NCI-H2227 treated with DMSO at 0.1 percent for 48 hours (cell line): ENCODE measurements at regions not wholly inside any gene's neighbourhood (a gene's known extent, or its start where the extent isn't known, plus 50 kb on each side); places are given as distances from the start of the nearest gene placed in this dataset.

Source experiments
- DNase-seq: peaks from one replicate; lab custom pipeline; 2025; lab: John Stamatoyannopoulos, UW

GRCh38 chr18:78150590-78150989, 829.0 kb upstream of the SALL3 start:
- no peak for DNase-seq

- DNase-seq = no peak
Observed at GRCh38 chr18:78151234-78151633, 828.4 kb upstream of the SALL3 start.

- no peak for DNase-seq
Observed at GRCh38 chr18:78151948-78152725, 827.5 kb upstream of the SALL3 start.

- no peak for DNase-seq
Observed at GRCh38 chr18:78153362-78153761, 826.3 kb upstream of the SALL3 start.

GRCh38 chr18:78154444-78154843, 825.2 kb upstream of the SALL3 start:
- no peak for DNase-seq

GRCh38 chr18:78154853-78155252, 824.8 kb upstream of the SALL3 start:
- DNase-seq = no peak

GRCh38 chr18:78156466-78156865, 823.2 kb upstream of the SALL3 start:
- DNase-seq = no peak

GRCh38 chr18:78158943-78159342, 820.7 kb upstream of the SALL3 start:
- DNase-seq = no peak

- DNase-seq = no peak
Observed at GRCh38 chr18:78159397-78159796, 820.2 kb upstream of the SALL3 start.

- no peak for DNase-seq
Observed at GRCh38 chr18:78160961-78161656, 818.5 kb upstream of the SALL3 start.

GRCh38 chr18:78165525-78165924, 814.1 kb upstream of the SALL3 start:
- DNase-seq = no peak

GRCh38 chr18:78168526-78168925, 811.1 kb upstream of the SALL3 start:
- no peak for DNase-seq

GRCh38 chr18:78169174-78169864, 810.3 kb upstream of the SALL3 start:
- DNase-seq = no peak

- DNase-seq = no peak
Observed at GRCh38 chr18:78171954-78172353, 807.7 kb upstream of the SALL3 start.

GRCh38 chr18:78174737-78175136, 804.9 kb upstream of the SALL3 start:
- DNase-seq = no peak

- no peak for DNase-seq
Observed at GRCh38 chr18:78178812-78179211, 800.8 kb upstream of the SALL3 start.

GRCh38 chr18:78180741-78181140, 798.9 kb upstream of the SALL3 start:
- no peak for DNase-seq

- DNase-seq = no peak
Observed at GRCh38 chr18:78183815-78184214, 795.8 kb upstream of the SALL3 start.

GRCh38 chr18:78191276-78191675, 788.3 kb upstream of the SALL3 start:
- no peak for DNase-seq

- DNase-seq = no peak
Observed at GRCh38 chr18:78192054-78192453, 787.6 kb upstream of the SALL3 start.

- DNase-seq = no peak
Observed at GRCh38 chr18:78196280-78196679, 783.3 kb upstream of the SALL3 start.

GRCh38 chr18:78199002-78199401, 780.6 kb upstream of the SALL3 start:
- no peak for DNase-seq

- DNase-seq = no peak
Observed at GRCh38 chr18:78199611-78200010, 780.0 kb upstream of the SALL3 start.
